ENCODE measurements at regions not wholly inside any gene's neighbourhood (a gene's known extent, or its start where the extent isn't known, plus 50 kb on each side); places are given as distances from the start of the nearest gene placed in this dataset.

- no peak for DNase-seq (ENCODE audit: low read depth, low spot score)
- ChIA-PET POLR2A (interaction anchor here (0.6 kb wide), 1 partner anchor 149 kb away, joined by 7 read pairs; no protein-coding TSS in a partner anchor), CTCF (no interaction called here)
- intact Hi-C loops (cut with micrococcal nuclease; ENCODE audit: unreplicated experiment), result no loop called here
- Histone ChIP-seq H3K27ac (ENCODE audit: low read length) (no peak overlapping the region), H3K9me3 (ENCODE audit: control insufficient read depth, insufficient read depth, low read depth, low read length) (no peaks in the 10 kb centered on the region), H3K36me3 (ENCODE audit: control insufficient read depth, insufficient read depth, low read length) (no peaks in the 10 kb centered on the region), H3K4me3 (ENCODE audit: low read depth in 2 of 2, low read length in 2 of 2) (no peak overlapping the region), H3K4me1 (ENCODE audit: control insufficient read depth, insufficient read depth, low read length) (no peaks in the 10 kb centered on the region), H3K27me3 (ENCODE audit: control insufficient read depth, insufficient read depth, low read length) (no peaks in the 10 kb centered on the region)
- TF ChIP-seq, protein P1, sequence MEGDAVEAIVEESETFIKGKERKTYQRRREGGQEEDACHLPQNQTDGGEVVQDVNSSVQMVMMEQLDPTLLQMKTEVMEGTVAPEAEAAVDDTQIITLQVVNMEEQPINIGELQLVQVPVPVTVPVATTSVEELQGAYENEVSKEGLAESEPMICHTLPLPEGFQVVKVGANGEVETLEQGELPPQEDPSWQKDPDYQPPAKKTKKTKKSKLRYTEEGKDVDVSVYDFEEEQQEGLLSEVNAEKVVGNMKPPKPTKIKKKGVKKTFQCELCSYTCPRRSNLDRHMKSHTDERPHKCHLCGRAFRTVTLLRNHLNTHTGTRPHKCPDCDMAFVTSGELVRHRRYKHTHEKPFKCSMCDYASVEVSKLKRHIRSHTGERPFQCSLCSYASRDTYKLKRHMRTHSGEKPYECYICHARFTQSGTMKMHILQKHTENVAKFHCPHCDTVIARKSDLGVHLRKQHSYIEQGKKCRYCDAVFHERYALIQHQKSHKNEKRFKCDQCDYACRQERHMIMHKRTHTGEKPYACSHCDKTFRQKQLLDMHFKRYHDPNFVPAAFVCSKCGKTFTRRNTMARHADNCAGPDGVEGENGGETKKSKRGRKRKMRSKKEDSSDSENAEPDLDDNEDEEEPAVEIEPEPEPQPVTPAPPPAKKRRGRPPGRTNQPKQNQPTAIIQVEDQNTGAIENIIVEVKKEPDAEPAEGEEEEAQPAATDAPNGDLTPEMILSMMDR (IDR thresholded peaks at IDR 0.05), result no peak
- no peak for TF ChIP-seq SIN3A (IDR thresholded peaks at IDR 0.05; ENCODE audit: borderline replicate concordance, insufficient read depth, low read depth, low read length)
- no peak for TF ChIP-seq TCF7L2 (IDR thresholded peaks at IDR 0.05; ENCODE audit: low read depth, low read length)
- TF ChIP-seq POLR2AphosphoS5 (IDR thresholded peaks at IDR 0.05; ENCODE audit: low read depth, low read length), result no peak
- TF ChIP-seq, protein P2, sequence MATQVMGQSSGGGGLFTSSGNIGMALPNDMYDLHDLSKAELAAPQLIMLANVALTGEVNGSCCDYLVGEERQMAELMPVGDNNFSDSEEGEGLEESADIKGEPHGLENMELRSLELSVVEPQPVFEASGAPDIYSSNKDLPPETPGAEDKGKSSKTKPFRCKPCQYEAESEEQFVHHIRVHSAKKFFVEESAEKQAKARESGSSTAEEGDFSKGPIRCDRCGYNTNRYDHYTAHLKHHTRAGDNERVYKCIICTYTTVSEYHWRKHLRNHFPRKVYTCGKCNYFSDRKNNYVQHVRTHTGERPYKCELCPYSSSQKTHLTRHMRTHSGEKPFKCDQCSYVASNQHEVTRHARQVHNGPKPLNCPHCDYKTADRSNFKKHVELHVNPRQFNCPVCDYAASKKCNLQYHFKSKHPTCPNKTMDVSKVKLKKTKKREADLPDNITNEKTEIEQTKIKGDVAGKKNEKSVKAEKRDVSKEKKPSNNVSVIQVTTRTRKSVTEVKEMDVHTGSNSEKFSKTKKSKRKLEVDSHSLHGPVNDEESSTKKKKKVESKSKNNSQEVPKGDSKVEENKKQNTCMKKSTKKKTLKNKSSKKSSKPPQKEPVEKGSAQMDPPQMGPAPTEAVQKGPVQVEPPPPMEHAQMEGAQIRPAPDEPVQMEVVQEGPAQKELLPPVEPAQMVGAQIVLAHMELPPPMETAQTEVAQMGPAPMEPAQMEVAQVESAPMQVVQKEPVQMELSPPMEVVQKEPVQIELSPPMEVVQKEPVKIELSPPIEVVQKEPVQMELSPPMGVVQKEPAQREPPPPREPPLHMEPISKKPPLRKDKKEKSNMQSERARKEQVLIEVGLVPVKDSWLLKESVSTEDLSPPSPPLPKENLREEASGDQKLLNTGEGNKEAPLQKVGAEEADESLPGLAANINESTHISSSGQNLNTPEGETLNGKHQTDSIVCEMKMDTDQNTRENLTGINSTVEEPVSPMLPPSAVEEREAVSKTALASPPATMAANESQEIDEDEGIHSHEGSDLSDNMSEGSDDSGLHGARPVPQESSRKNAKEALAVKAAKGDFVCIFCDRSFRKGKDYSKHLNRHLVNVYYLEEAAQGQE (IDR thresholded peaks at IDR 0.05; ENCODE audit: insufficient read depth in 1 of 2, low read depth in 2 of 2, low read length in 1 of 2), result no peak
- in situ Hi-C loops (cut with HindIII; ENCODE audit: low pct_unique_long_range_greater_than_20kb, low sequenced_read_pairs), result no loop called here
- ATAC-seq, result no peak
- no TSS peak for BruUV-seq (replicated peaks)
Measured at GRCh38 chr3:72384602-72385001, 463.6 kb downstream of the SHQ1 start.

DNA sequence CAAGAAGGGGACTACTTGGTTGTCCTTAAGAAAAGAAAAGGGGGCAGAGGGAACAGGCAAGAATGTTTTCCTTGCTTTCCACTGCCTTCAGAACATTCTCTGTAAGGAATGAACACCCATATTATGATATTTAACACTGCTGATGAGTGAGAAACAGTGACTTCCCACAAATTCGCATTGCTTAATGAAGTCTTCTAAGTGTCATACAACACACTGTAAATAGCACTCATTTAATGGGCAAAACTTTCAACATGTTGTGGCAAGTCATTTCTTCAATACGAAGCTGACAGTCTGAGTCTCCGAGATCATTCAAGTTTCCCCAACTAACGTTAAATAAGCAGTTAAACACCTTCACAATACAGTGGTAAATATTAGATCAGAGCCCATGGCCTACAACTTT lies 464.4 kb downstream of the SHQ1 start:
- H3K36me3 ChIP-seq (ENCODE audit: control insufficient read depth, insufficient read depth, low read length), result no peaks in the 10 kb centered on the region
- no peak for ATAC-seq
- no TSS peak for BruUV-seq (replicated peaks)
- TF ChIP-seq, protein P2 (IDR thresholded peaks at IDR 0.05; ENCODE audit: insufficient read depth in 1 of 2, low read depth in 2 of 2, low read length in 1 of 2), result no peak
- TF ChIP-seq SIN3A (IDR thresholded peaks at IDR 0.05; ENCODE audit: borderline replicate concordance, insufficient read depth, low read depth, low read length) (no peak), POLR2AphosphoS5 (IDR thresholded peaks at IDR 0.05; ENCODE audit: low read depth, low read length) (no peak), TCF7L2 (IDR thresholded peaks at IDR 0.05; ENCODE audit: low read depth, low read length) (no peak)
- TF ChIP-seq, protein P1 (IDR thresholded peaks at IDR 0.05), result no peak
- no peak overlapping the region for H3K4me3 ChIP-seq (ENCODE audit: low read depth in 2 of 2, low read length in 2 of 2)
- ChIA-PET CTCF (no interaction called here), POLR2A (no interaction called here)
- no peaks in the 10 kb centered on the region for H3K9me3 ChIP-seq (ENCODE audit: control insufficient read depth, insufficient read depth, low read depth, low read length)
- H3K27ac ChIP-seq (ENCODE audit: low read length), result no peak overlapping the region
- DNase-seq (ENCODE audit: low read depth, low spot score), result no peak
- no peaks in the 10 kb centered on the region for H3K4me1 ChIP-seq (ENCODE audit: control insufficient read depth, insufficient read depth, low read length)
- in situ Hi-C loops (cut with HindIII; ENCODE audit: low pct_unique_long_range_greater_than_20kb, low sequenced_read_pairs) (no loop called here), intact Hi-C loops (cut with micrococcal nuclease; ENCODE audit: unreplicated experiment) (no loop called here)
- H3K27me3 ChIP-seq (ENCODE audit: control insufficient read depth, insufficient read depth, low read length), result no peaks in the 10 kb centered on the region
